GM12865 (cell line): ENCODE measurements at regions not wholly inside any gene's neighbourhood (a gene's known extent, or its start where the extent isn't known, plus 50 kb on each side); places are given as distances from the start of the nearest gene placed in this dataset.

Experiments
- DNase-seq: peaks from one replicate; pipeline ENCODE4 v3.0.0; 2010; ENCODE audit warnings: low read depth
- H3K4me3 ChIP-seq: 2 replicates; pipeline ENCODE4 v1.5.1; 2011; ENCODE audit warnings: mild to moderate bottlenecking, low read depth, low read length, control low read depth
- TF ChIP-seq, protein P1 (sequence below): IDR thresholded peaks from 2 replicates; pipeline ENCODE4 v1.5.1; 2011; ENCODE audit warnings: low read length, control low read depth, low read depth, inconsistent platforms; ENCODE audit not compliant: insufficient read depth; ENCODE audit errors: missing control alignments

DNA sequence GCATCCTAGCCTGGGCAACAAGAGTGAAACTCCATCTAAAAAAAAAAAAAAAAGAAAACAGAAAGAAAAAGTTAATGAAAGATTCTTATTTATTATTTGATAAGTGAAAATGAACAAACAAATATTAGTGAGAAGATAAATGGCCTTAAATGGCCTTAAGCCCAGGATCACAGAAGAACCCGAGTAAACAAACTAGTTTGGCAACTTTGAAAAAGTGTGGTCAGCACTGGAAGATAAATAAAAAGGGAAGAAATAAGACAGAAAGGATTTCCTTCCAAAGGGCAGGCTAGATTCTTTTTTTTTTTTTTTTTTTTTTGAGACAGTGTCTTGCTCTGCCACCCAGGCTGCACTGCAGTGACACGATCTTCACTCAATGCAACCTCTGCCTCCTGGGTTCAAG, 692.4 kb downstream of the CPS1 start:
- no peak for DNase-seq
- TF ChIP-seq, protein P1, sequence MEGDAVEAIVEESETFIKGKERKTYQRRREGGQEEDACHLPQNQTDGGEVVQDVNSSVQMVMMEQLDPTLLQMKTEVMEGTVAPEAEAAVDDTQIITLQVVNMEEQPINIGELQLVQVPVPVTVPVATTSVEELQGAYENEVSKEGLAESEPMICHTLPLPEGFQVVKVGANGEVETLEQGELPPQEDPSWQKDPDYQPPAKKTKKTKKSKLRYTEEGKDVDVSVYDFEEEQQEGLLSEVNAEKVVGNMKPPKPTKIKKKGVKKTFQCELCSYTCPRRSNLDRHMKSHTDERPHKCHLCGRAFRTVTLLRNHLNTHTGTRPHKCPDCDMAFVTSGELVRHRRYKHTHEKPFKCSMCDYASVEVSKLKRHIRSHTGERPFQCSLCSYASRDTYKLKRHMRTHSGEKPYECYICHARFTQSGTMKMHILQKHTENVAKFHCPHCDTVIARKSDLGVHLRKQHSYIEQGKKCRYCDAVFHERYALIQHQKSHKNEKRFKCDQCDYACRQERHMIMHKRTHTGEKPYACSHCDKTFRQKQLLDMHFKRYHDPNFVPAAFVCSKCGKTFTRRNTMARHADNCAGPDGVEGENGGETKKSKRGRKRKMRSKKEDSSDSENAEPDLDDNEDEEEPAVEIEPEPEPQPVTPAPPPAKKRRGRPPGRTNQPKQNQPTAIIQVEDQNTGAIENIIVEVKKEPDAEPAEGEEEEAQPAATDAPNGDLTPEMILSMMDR, result no peak
- H3K4me3 ChIP-seq, result no peak overlapping the region

DNA sequence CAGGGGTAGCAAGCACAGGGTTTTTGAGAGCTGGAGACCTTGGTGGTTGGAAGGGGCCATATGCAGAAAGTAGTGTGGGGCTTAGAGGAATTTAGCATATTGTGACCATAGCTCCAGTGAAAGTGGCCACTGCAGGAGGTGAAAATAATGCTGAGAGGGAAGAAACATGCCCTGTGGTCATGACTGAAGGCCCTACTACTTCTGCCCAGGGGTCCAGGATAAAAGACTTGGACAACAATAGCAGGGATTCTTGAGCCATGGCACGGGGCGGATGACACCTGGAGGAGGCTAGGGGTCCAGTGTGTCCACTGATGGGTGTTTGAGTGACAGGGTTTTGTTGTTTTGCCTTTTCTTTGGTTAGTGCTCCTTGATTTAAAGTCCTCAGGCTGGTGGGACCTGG, 694.6 kb downstream of the CPS1 start:
- no peak overlapping the region for H3K4me3 ChIP-seq
- no peak for DNase-seq
- TF ChIP-seq, protein P1, result no peak

DNA sequence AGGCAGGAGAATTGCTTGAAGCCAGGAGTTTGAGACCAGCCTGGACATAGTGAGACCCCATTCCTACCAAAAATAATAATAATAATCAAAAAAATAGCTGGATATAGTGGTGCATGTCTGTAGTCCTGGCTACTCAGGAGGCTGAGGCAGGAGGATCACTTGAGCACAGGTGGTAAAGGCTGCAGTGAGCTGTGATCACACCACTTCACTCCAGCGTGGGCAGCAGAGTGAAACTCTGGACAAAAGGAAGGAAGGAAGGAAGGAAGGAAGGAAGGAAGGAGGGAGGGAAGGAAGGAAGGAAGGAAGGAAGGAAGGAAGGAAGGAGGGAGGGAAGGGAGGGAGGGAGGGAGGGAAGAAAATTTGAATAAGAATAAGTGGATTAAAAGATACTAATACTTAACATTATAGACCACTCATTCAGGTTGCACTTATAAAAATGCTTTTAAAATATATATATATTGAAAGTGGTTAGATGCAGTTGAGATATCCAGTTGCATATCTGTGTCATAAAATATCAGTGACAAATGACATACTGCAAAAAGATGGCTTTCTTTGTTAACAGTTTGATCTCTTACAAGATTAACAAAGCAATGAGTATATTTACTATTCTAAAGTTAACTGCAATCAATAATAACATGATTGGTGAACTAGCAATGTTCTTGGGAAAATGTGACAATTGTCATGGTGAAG, 702.4 kb downstream of the CPS1 start:
- TF ChIP-seq, protein P1, result no peak
- no peak for DNase-seq
- no peak overlapping the region for H3K4me3 ChIP-seq

DNA sequence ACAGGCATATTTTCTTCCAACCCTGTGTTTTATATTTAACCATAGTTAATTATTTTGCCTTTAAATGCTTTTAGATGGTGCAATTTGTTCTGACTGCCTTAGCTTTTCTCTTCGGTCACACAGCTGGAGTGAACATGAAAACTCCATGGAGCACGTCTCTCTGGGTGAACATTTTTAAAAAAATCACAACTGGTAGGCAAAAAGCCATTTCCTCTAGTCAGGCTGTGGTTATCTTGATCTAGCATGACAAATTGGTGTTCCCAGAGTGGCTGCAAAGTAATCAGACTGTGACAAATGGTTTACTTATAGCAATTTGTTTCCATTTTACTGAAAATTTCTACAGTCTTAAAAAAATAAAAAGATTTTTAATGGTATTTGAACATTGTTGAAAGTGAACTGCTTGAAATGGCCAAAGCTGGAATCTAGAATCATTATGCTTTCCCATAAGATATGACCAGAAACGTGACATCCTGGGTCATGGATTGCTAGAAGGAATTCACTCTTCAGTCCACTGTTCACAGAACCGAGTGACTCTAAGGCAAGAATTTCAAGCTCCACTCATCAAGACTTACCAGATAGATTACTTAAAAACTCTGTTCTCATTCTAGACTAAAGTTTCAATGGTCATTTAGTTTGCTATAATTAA, 703.6 kb downstream of the CPS1 start:
- DNase-seq, result no peak
- H3K4me3 ChIP-seq, result no peak overlapping the region

DNA sequence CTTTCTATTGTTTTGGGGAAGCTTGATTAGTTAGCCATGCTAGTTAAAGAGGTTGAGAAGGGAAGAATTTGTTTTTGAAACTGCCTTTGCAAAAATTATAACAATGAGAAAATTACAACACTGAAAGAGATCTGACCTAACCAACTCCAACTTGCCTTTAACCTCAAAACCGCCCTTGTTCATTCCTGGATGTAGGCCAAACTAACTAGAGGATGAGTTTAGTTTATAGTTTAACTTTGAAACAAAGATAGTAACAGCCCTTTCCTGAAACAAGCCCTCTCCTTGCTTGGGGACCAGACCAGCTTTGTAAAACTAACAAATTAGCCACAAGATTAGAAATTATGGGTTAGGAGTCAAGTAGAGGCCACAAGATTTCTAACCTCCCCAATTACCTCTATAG, 713.9 kb downstream of the CPS1 start:
- H3K4me3 ChIP-seq, result no peak overlapping the region
- DNase-seq, result no peak
- TF ChIP-seq, protein P1, result no peak

More for the DNA sequence above, 703.6 kb downstream of the CPS1 start:
- TF ChIP-seq, protein P1, result no peak

DNA sequence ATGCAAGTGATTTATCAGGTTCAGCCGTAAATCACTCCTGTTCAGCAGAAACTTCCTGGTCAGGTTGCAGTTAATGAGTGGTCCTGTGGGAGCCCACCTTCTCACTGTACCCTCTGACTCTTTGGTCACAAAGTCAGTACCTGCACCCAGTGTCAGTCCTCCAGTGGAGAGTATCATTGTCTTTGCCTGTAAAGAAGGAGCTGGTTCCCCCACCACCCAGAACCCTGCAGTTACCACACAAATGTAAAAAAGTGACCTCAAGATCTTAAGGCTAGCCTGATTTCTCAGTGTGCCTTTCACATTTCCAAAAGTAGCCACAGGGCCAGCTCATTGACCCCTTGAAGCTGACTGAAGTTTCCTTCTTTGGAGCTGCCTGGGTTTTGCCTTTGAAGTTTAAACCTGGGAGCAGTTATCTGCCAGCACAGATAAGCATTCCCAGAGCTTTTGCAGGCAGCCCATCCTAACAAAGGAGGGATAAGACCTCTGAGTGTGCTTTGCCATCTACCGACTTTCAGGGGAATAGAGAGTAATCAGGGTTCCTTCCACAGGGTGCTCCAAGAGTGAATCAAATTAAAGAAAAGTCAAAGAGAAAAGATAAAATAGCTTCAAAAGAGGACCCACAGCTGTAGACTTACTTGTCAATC, 725.2 kb downstream of the CPS1 start:
- TF ChIP-seq, protein P1, result no peak
- DNase-seq, result no peak
- no peak overlapping the region for H3K4me3 ChIP-seq

DNA sequence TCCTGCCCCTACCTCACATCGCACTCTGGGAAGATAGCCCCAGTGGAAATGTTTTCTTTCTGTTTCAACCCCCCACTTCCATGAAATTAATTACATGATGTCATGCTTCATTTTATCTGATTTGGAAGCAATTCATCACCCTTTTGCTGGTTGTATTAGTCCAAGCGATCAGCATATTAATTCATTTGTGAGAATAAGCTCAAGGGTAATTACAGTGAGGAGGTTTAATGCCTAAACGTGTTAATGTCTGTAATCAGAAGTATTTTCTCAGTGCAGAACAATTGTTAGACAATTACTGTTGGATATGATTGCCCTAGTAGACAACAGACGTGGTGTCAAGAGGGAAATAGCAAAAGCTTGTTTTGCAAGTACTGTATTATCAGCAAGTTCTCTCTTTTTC, 746.3 kb downstream of the CPS1 start:
- no peak for DNase-seq
- TF ChIP-seq, protein P1, result no peak
- H3K4me3 ChIP-seq, result no peak overlapping the region
